ENCODE measurements at regions not wholly inside any gene's neighbourhood (a gene's known extent, or its start where the extent isn't known, plus 50 kb on each side); places are given as distances from the start of the nearest gene placed in this dataset.

GRCh38 chr21:27806281-27806680 lies 839.4 kb upstream of the ADAMTS5 start (continued):
- TF ChIP-seq PRDM15 (CRISPR knock-in tag; IDR thresholded peaks at IDR 0.05) (no peak), AR (CRISPR knock-in tag; IDR thresholded peaks at IDR 0.05) (no peak), ZNF281 (CRISPR knock-in tag; IDR thresholded peaks at IDR 0.05) (no peak), ATF1 (CRISPR knock-in tag; IDR thresholded peaks at IDR 0.05) (no peak), IRF1 (CRISPR knock-in tag; IDR thresholded peaks at IDR 0.05) (no peak), CTCF (IDR thresholded peaks at IDR 0.05) (no peak), GABPB1 (CRISPR knock-in tag; IDR thresholded peaks at IDR 0.05) (no peak), MAX (CRISPR knock-in tag; IDR thresholded peaks at IDR 0.05) (no peak), ZNF512 (CRISPR knock-in tag; IDR thresholded peaks at IDR 0.05; ENCODE audit: borderline replicate concordance) (no peak)

- ChIA-PET CTCF (no interaction called here), POLR2A (no interaction called here)
- Mint-ChIP-seq H3K27ac (no peak overlapping the region), H3K36me3 (no peaks in the 10 kb centered on the region), H3K4me1 (peaks cover 2% of the 10 kb centered on the region; the same call in 1 of the 2 replicates), H3K27me3 (ENCODE audit: low read depth) (no peaks in the 10 kb centered on the region), H3K9me3 (no peaks in the 10 kb centered on the region), H3K4me3 (no peak overlapping the region)
- ATAC-seq (no peak), DNase-seq (ENCODE audit: low spot score) (no peak)
- TF ChIP-seq IRF2 (CRISPR knock-in tag; IDR thresholded peaks at IDR 0.05; ENCODE audit: borderline replicate concordance, low read depth) (no peak), ZNF232 (CRISPR knock-in tag; IDR thresholded peaks at IDR 0.05) (no peak), NR3C1 (CRISPR knock-in tag; conservative IDR thresholded peaks at IDR 0.05; ENCODE audit: low read depth) (no peak), ZNF281 (CRISPR knock-in tag; IDR thresholded peaks at IDR 0.05) (no peak), ZNF121 (CRISPR knock-in tag; IDR thresholded peaks at IDR 0.05) (no peak), GABPB1 (CRISPR knock-in tag; IDR thresholded peaks at IDR 0.05) (no peak), PRDM15 (CRISPR knock-in tag; IDR thresholded peaks at IDR 0.05) (no peak)
Observed at GRCh38 chr21:27805696-27806095, 838.8 kb upstream of the ADAMTS5 start.
